DND-41 (cell line): ENCODE measurements at regions not wholly inside any gene's neighbourhood (a gene's known extent, or its start where the extent isn't known, plus 50 kb on each side); places are given as distances from the start of the nearest gene placed in this dataset.
A peak's percentile ranks its signal among the peaks of the same experiment; 100 is the strongest.

Experiments used
- ATAC-seq: fragments of 200-7000 bp; cut with Tn5 transposase; 3 replicates; pipeline ENCODE4 v1.9.1; 2021; ENCODE audit warnings: low read depth; ENCODE audit not compliant: insufficient read depth
- DNase-seq: peaks from one replicate; pipeline ENCODE4 v3.0.0-alpha.2; 2020
- H2AFZ ChIP-seq: 2 replicates; pipeline ENCODE4 v1.6.0; 2012; ENCODE audit warnings: low read depth, low read length
- H3K27ac ChIP-seq: 2 replicates; pipeline ENCODE4 v1.5.1; 2012; ENCODE audit warnings: low read length, inconsistent platforms
- H3K27me3 ChIP-seq: fragments of 200-600 bp; sonication (generic); 2 replicates; pipeline ENCODE4 v1.6.0; 2012; ENCODE audit warnings: low read length, mild to moderate bottlenecking, inconsistent platforms; ENCODE audit not compliant: insufficient read depth, poor library complexity
- H3K36me3 ChIP-seq: 2 replicates; pipeline ENCODE4 v1.5.1; 2012; ENCODE audit warnings: low read length, inconsistent platforms; ENCODE audit not compliant: insufficient read depth
- H3K4me1 ChIP-seq: 2 replicates; pipeline ENCODE4 v1.5.1; 2012; ENCODE audit warnings: mild to moderate bottlenecking, low read length; ENCODE audit not compliant: insufficient read depth
- H3K4me2 ChIP-seq: 2 replicates; pipeline ENCODE4 v1.6.0; 2012; ENCODE audit warnings: mild to moderate bottlenecking, moderate library complexity, low read length, inconsistent platforms; ENCODE audit not compliant: insufficient read depth
- H3K4me3 ChIP-seq, 2 experiments: fragments of 200-600 bp in 1 of 2; shearing (Covaris generic) in 1 of 2; 2 replicates each; pipeline ENCODE4 v1.5.1; 2012 to 2016; ENCODE audit warnings: inconsistent platforms in 2 of 2, low read length in 2 of 2, mild to moderate bottlenecking in 2 of 2, low read depth in 1 of 2, moderate library complexity in 1 of 2
- H3K79me2 ChIP-seq: 2 replicates; pipeline ENCODE4 v1.6.0; 2012; ENCODE audit warnings: low read length, inconsistent platforms; ENCODE audit not compliant: insufficient read depth
- H3K9ac ChIP-seq: 2 replicates; pipeline ENCODE4 v1.6.0; 2012; ENCODE audit warnings: low read depth, mild to moderate bottlenecking, inconsistent platforms, low read length, moderate library complexity
- H3K9me3 ChIP-seq: 2 replicates; pipeline ENCODE4 v1.5.1; 2012; ENCODE audit warnings: low read length, moderate library complexity, mild to moderate bottlenecking, inconsistent platforms; ENCODE audit not compliant: insufficient read depth, severe bottlenecking
- H4K20me1 ChIP-seq: 2 replicates; pipeline ENCODE4 v1.6.0; 2012; ENCODE audit warnings: low read length; ENCODE audit not compliant: insufficient read depth
- EZH2 ChIP-seq: IDR thresholded peaks from 3 replicates; pipeline ENCODE4 v1.6.1; 2012; ENCODE audit warnings: borderline replicate concordance, low read depth, mild to moderate bottlenecking, moderate library complexity, low read length, inconsistent platforms; ENCODE audit not compliant: severe bottlenecking
- TF ChIP-seq, protein P1 (sequence below): IDR thresholded peaks from 2 replicates; pipeline ENCODE4 v1.5.1; 2012; ENCODE audit warnings: borderline replicate concordance, low read length, moderate library complexity, mild to moderate bottlenecking; ENCODE audit not compliant: poor library complexity, severe bottlenecking; ENCODE audit errors: extremely low read depth

- ATAC-seq (no peak), DNase-seq (peak; percentile 50)
Observed at GRCh38 chr15:55108858-55109518, 87.8 kb downstream of the RSL24D1 start.

DNA sequence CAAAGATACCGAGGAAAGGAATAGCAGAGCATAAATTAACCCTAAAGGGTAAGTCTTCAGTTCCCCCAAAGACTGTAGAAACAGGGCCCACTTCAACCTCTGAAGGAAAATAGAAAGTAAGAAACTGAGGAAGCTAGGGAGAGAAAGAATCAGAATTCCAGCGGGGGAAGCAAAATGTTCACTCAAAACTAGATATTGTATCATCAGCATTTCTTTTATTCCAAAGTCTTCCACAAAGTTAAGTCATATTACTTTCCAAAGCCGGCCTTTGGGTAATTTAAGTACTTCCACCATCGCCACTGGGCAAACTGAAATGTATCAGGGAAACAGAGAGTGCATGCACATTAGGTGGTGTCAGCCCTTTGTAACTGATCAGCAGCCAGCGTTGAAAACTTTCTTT lies 88.3 kb downstream of the RSL24D1 start:
- H3K36me3 ChIP-seq, result no peaks in the 10 kb centered on the region
- DNase-seq, result no peak
- H3K4me3 ChIP-seq, result no peak overlapping the region
- TF ChIP-seq, protein P1, sequence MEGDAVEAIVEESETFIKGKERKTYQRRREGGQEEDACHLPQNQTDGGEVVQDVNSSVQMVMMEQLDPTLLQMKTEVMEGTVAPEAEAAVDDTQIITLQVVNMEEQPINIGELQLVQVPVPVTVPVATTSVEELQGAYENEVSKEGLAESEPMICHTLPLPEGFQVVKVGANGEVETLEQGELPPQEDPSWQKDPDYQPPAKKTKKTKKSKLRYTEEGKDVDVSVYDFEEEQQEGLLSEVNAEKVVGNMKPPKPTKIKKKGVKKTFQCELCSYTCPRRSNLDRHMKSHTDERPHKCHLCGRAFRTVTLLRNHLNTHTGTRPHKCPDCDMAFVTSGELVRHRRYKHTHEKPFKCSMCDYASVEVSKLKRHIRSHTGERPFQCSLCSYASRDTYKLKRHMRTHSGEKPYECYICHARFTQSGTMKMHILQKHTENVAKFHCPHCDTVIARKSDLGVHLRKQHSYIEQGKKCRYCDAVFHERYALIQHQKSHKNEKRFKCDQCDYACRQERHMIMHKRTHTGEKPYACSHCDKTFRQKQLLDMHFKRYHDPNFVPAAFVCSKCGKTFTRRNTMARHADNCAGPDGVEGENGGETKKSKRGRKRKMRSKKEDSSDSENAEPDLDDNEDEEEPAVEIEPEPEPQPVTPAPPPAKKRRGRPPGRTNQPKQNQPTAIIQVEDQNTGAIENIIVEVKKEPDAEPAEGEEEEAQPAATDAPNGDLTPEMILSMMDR, result no peak
- TF ChIP-seq EZH2, result no peak
- H3K4me2 ChIP-seq, result no peak overlapping the region
- no peaks in the 10 kb centered on the region for H3K4me1 ChIP-seq
- no peaks in the 10 kb centered on the region for H3K79me2 ChIP-seq
- H4K20me1 ChIP-seq, result no peaks in the 10 kb centered on the region
- ATAC-seq, result no peak
- no peak overlapping the region for H3K9ac ChIP-seq
- no peaks in the 10 kb centered on the region for H3K27me3 ChIP-seq
- H3K9me3 ChIP-seq, result no peaks in the 10 kb centered on the region
- no peak overlapping the region for H2AFZ ChIP-seq
- no peak overlapping the region for H3K27ac ChIP-seq

More at GRCh38 chr15:55108858-55109518, 87.8 kb downstream of the RSL24D1 start:
- no peaks in the 10 kb centered on the region for H3K79me2 ChIP-seq
- H4K20me1 ChIP-seq, result no peaks in the 10 kb centered on the region
- H3K27ac ChIP-seq, result no peak overlapping the region
- no peaks in the 10 kb centered on the region for H3K4me1 ChIP-seq
- no peaks in the 10 kb centered on the region for H3K27me3 ChIP-seq
- H3K9me3 ChIP-seq, result no peaks in the 10 kb centered on the region
- H3K4me2 ChIP-seq, result no peak overlapping the region
- H3K36me3 ChIP-seq, result no peaks in the 10 kb centered on the region
- no peak overlapping the region for H3K4me3 ChIP-seq
- no peak overlapping the region for H3K9ac ChIP-seq
- no peak for TF ChIP-seq EZH2
- TF ChIP-seq, protein P1, result peak; percentile 73
- no peak overlapping the region for H2AFZ ChIP-seq

DNA sequence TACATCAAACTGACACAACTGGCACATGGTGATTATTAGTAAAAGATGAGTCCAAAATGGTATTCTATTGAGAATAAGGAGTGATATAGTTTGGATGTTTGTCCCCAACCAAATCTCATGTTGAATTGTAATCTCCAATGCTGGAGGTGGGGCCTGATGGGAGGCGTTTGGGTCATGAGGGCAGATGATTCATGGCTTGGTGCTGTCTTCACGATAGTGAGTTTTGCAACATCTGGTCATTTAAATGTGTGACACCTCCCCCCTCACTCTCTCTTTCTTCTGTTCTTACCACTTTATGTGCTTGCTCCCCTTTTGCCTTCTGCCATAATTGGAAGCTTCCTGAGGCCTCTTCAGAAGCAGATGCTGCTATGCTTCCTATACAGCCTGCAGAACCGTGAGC lies 90.6 kb downstream of the RSL24D1 start:
- no peaks in the 10 kb centered on the region for H3K27me3 ChIP-seq
- ATAC-seq, result no peak
- TF ChIP-seq EZH2, result no peak
- TF ChIP-seq, protein P1, result no peak
- no peaks in the 10 kb centered on the region for H3K9me3 ChIP-seq
- no peak overlapping the region for H3K9ac ChIP-seq
- H3K4me2 ChIP-seq, result no peak overlapping the region
- no peaks in the 10 kb centered on the region for H3K36me3 ChIP-seq
- no peak overlapping the region for H2AFZ ChIP-seq
- no peak overlapping the region for H3K27ac ChIP-seq
- no peak overlapping the region for H3K4me3 ChIP-seq
- no peak for DNase-seq
- H3K4me1 ChIP-seq, result no peaks in the 10 kb centered on the region
- H4K20me1 ChIP-seq, result no peaks in the 10 kb centered on the region
- H3K79me2 ChIP-seq, result no peaks in the 10 kb centered on the region
